ENCODE measurements at regions not wholly inside any gene's neighbourhood (a gene's known extent, or its start where the extent isn't known, plus 50 kb on each side); places are given as distances from the start of the nearest gene placed in this dataset.
"Not testable (repeated sequence)": the region's sequence is repeated elsewhere in the genome, so short reads cannot be mapped to it uniquely, and the experiment has no call there.

DNA sequence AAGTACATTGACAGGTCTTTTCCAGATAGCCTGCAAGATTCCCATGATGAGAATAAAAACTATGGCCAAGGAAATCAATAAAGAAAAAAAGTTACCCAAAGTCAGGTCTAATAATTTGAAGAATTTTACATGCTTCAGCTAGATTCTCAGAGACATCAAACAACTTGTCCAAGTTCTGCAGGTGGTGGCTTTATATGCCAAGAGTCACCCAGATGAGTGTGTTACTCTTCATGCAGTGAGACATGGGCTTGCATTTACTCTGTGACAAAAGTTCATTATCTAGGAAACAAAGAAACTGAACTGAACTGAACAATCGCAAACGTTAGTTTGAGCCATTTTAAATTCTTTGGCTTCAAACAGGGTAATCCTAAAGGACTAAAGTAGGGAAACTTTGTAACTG is 548.5 kb upstream of the SYT4 start:
- DNase-seq = no peak

GRCh38 chr18:43826215-43826614 is 548.9 kb upstream of the SYT4 start:
- no peak for DNase-seq

DNA sequence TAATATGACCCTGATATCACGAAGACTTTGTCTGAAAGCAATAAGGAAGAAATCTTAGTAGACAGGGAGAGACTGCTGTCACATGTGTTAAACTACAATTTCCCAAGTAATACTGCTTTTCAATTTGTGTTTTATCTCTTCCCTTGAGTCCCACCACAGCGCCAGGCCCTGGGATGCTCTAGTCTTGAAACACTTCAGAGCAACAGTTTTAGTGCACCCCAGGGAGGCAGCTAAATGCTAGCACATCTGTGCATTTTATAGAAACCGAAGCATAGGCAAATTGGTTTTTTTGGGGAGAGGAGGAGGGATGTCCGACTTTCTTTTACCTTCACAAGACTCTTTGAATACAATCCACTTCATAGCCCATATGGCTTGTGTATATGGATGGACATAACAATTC is 550.0 kb upstream of the SYT4 start:
- no peak for DNase-seq

DNA sequence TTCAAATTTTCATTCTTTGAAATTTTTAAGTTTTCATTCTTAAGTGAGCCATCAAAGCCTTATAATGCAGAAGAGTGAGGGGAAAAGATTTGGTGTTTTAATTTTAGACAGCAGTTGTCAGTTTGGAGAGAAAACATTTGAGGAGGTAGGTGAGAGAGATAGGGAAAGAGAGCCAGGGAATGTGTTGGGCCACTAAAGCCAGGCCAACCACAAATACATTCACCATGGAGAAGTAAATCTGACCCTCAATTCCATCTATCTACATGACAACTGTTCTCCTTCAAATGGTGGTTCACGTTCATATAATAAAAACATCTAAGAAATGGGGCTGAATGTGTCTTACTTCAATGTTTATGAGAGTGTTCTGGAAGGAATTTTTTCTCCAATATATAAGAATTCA is 553.0 kb upstream of the SYT4 start:
- no peak for DNase-seq

- DNase-seq = no peak
Observed at GRCh38 chr18:43830947-43831346, 553.7 kb upstream of the SYT4 start.

DNA sequence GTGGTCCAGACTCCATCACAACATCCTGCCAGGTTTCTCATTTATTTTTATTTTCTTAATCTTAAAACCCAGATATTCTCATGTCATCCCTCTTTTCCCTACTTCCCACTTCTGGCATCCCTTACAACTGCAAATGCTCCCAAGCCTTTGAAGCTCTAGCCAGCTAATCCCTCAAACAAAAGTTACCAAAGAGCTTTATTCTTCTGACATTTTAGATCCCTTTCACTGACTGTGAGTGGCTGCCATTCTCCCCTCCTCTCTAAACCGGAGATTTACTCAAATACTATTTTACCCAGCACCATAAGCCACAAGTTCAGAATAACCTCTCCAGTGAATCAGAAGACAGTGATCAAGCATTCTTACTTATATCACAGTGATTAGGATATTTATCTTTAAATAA is 569.0 kb upstream of the SYT4 start:
- no peak for DNase-seq

DNA sequence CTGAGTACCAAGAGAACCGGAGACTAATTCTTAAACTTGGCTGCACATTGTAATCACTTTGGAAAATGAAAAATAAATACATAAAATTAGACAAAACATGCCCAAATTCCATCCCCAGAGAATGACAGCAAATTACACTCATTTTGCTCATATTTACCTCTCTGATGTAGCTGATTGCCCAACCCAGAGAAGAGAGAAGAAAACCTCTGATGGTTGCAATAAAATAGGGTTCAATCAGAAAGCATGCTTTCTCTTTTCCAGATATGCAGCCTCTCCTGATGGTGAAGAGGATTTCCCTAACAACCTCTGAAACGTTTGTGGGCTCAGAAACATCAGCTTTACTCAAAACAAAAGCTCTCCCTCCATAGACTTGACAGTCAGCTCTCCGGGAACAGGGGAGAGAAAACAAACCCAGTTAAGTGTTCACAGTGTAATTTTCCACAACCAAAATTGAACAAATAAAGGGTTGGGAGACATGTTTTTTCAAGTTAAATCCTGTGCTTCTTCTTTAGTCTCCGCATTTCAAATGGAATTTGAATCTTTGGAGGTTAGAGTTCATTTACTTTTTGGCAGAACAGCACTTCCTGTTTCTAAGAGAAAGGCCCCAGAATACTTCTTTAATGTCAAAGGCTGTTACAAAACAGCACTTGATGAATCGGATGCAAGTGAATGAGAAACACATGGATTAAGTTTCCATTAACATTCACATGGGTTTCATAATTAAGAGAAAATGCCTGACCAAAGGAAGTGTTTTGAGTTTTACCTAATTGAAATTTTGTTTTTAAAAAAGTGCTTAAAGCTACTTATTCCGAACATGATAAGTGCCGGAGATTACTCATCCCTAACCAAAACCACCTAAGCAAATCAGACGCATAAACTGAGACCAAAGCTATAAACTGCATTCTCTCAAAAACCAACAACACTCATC is 570.1 kb upstream of the SYT4 start:
- no peak for DNase-seq

DNA sequence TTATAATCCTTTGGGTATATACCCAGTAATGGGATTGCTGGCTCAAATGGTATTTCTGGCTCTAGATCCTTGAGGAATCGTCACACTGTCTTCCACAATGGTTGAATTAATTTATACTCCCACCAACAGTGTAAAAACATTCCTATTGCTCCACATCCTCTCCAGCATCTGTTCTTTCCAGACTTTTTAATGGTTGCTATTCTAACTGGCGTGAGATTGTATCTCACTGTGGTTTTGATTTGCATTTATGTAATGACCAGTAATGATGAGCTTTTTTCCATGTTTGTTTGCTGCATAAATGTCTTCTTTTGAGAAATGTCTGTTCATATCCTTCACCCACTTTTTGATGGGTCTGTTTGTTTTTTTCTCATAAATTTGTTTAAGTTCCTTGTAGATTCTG is 572.5 kb upstream of the SYT4 start:
- not testable (repeated sequence) for DNase-seq

DNA sequence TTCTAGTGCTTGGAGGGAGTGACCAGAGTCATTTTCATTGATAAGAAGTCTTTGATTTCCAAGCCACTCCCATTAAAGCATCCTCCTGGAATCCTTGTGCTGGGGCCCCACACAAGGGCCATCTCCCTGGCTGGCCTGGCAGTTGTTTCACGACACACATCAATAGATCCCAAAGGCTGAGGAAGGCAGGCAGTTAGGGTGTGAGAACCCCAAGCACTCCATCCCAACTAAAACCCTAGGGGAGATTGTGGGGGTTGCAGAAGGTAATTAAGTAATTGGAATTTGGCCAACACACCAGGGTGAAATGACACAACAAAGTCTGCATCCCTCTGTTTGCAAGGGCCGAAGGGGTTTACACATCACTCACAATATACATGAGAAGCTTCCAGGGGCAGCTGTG is 578.1 kb upstream of the SYT4 start:
- DNase-seq = no peak

GRCh38 chr18:43863180-43863579 is 585.9 kb upstream of the SYT4 start:
- DNase-seq = no peak

GRCh38 chr18:43866696-43867095 is 589.4 kb upstream of the SYT4 start:
- DNase-seq = no peak

GRCh38 chr18:43868497-43868995 is 591.3 kb upstream of the SYT4 start:
- no peak for DNase-seq

- DNase-seq = no peak
Observed at GRCh38 chr18:43869451-43870008, 592.2 kb upstream of the SYT4 start.

DNA sequence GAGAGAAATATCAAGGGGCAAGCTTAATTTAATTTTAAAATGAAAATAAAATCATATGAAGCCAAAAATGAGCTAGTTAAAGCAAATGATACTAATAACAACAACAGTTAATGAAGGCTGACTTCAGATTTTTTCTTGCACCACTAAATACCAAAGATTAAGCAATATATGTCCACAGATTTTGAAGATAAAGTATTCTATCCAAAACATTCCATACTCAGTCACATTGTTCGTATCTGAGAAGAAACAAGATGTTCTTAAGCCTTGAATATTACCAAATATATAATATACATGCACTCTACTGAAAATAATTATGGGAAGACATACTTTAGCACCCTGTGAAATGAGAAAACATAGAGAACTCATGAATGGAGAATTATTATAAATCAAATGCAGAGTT is 593.3 kb upstream of the SYT4 start:
- DNase-seq = no peak

DNA sequence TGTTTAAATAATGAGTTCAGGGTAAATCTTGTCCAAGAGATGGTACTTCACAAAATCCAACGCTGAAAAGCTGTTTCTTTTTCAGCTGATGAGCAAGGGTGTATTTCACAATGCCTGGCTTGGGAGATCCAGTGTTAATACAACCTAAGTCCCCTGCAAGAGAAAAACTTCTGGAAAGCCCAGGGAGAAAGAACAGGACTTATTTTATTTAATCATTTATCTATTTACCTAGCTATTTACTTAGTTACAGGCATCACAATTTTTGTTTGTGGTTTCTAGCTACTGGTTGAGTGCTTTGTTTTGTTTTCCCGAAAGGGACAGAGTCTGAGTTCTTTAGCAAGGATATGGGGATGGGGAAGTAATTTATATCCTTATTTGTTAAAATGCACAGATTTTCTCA is 598.2 kb upstream of the SYT4 start:
- DNase-seq = no peak

DNA sequence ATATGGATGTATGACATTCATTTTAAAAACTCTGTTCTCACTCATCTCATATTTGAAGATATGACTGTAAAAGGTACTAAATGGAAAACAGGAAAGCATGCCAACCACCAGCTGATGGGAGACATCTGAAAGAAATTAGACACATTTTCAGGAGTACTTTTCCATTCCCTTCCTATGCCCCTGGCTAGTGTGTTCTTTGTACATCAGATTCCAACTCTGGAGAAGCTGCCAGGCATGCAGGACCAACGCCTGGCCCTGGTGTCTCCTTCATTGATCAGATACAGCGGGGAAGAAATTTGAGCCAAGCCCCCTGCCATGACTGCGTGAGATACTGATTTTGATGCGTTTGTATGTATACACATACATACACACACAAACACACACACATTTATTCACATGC is 599.0 kb upstream of the SYT4 start:
- no peak for DNase-seq

DNA sequence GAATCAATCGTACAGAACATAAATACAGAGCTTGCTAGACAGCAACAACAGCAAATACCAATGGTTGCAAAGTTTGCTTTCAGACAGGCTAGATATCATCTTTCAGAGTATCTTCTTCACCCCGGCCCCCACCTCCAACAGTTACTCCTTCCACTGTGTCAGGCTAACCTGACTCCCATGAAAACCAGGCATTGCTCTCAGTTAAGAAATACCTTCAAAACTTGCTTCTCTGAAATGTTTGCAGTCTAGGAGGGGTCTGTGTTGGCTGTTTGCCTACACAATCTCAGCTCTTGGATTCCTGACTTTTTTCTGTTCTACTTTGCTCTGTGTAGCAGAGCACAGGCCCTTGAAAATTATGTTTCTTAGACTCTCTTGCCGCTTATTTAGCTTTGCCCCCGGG is 599.5 kb upstream of the SYT4 start:
- no peak for DNase-seq

- no peak for DNase-seq
Observed at GRCh38 chr18:43877616-43878321, 600.5 kb upstream of the SYT4 start.

GRCh38 chr18:43879415-43879814 is 602.1 kb upstream of the SYT4 start:
- no peak for DNase-seq

DNA sequence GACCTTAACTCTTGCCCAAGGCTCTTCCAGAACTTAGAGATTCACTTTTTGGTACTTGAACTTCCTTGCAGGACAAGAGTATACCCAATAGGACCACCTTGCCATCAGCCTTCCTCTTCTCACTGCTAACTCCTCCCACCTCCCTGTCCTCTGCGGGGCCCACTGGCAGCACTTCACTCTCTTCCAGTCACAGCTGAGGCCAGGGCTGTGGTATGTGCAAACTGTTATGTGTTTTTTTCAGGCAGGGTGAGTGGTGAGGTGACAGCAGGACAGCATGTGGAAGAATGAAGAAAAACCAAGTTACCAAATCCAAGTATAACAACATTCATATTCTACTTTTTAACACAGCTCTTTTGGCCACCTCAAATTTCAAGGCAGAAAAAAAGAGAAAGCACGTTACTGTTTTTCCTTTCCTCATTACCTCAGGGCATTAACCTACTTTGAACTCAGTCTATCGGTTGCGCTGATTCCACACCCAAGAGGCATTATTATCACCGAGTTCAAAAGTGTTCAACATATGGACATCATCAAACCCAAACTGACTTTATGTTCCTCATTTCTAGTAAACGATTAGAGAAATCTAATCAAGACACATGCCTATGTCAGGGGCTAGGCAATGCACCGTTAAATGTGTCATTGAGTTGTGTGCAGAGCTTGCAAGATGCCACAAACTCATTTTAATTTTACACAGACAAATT is 605.2 kb upstream of the SYT4 start:
- DNase-seq = no peak

DNA sequence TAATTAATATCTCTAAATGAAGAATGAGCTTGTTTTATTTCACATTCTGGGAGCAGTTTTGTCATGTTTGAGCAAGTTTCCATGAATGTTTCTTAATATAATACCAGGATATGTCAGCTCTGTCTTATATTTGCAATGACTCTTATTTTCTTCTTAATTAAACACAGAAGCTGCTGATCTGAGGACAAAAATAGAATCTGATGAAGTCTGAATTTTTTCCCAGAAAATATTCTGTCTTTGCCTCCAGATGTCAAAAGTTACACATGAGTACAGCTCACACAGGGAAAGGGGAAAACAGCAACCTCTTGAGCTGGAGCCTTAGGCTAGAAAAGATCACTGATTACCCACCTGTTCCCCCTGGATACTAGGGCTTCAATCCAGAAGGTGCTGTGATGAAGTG is 606.6 kb upstream of the SYT4 start:
- DNase-seq = no peak

- no peak for DNase-seq
Observed at GRCh38 chr18:43886341-43886740, 609.1 kb upstream of the SYT4 start.

- DNase-seq = no peak
Observed at GRCh38 chr18:43887491-43887890, 610.2 kb upstream of the SYT4 start.
